Smooth muscle cell (in vitro differentiated cells): ENCODE measurements at regions not wholly inside any gene's neighbourhood (a gene's known extent, or its start where the extent isn't known, plus 50 kb on each side); places are given as distances from the start of the nearest gene placed in this dataset.

ENCODE experiments used
- DNase-seq: peaks from one replicate; lab custom pipeline; 2025; ENCODE audit not compliant: unreplicated experiment; lab: John Stamatoyannopoulos, UW
- H2AFZ ChIP-seq: fragments of 200-600 bp; sonication (generic); 2 replicates; pipeline ENCODE4 v1.6.0; 2016; ENCODE audit warnings: antibody characterized with exemption, low read depth, mild to moderate bottlenecking
- H3F3A ChIP-seq: fragments of 200-600 bp; sonication (generic); 2 replicates; pipeline ENCODE4 v1.6.0; 2017; ENCODE audit warnings: antibody characterized with exemption, low read depth
- H3K27ac ChIP-seq: fragments of 200-600 bp; sonication (generic); 2 replicates; pipeline ENCODE4 v1.5.1; 2016; ENCODE audit warnings: low read depth, mild to moderate bottlenecking
- H3K27me3 ChIP-seq: fragments of 200-600 bp; sonication (generic); 2 replicates; pipeline ENCODE4 v1.6.1; 2016; ENCODE audit warnings: low read depth, mild to moderate bottlenecking
- H3K36me3 ChIP-seq: fragments of 200-600 bp; sonication (generic); 2 replicates; pipeline ENCODE4 v1.5.1; 2016; ENCODE audit warnings: low read depth
- H3K4me1 ChIP-seq: fragments of 200-600 bp; sonication (generic); 2 replicates; pipeline ENCODE4 v1.5.1; 2016; ENCODE audit warnings: low read depth
- H3K4me2 ChIP-seq: fragments of 200-600 bp; sonication (generic); 2 replicates; pipeline ENCODE4 v1.6.0; 2016; ENCODE audit warnings: mild to moderate bottlenecking
- H3K4me3 ChIP-seq: fragments of 200-600 bp; sonication (generic); 2 replicates; pipeline ENCODE4 v1.5.1; 2016; ENCODE audit warnings: mild to moderate bottlenecking
- H3K79me2 ChIP-seq: fragments of 200-600 bp; sonication (generic); 2 replicates; pipeline ENCODE4 v1.6.0; 2016; ENCODE audit warnings: low read depth, mild to moderate bottlenecking
- H3K9ac ChIP-seq: fragments of 200-600 bp; sonication (generic); 2 replicates; pipeline ENCODE4 v1.6.0; 2016; ENCODE audit warnings: low read depth
- H3K9me3 ChIP-seq: fragments of 200-600 bp; sonication (generic); replicated peaks from 2 replicates; pipeline ENCODE4 v1.5.1; 2016; ENCODE audit warnings: low read depth
- H4K20me1 ChIP-seq: fragments of 200-600 bp; sonication (generic); 2 replicates; pipeline ENCODE4 v1.6.0; 2016; ENCODE audit warnings: low read depth
- WGBS: methylation state at CpG from one replicate; pipeline ENCODE4 v1.1.7; 2016; ENCODE audit warnings: low lambda C conversion rate; 5-methylcytosine and 5-hydroxymethylcytosine counted together
- TF ChIP-seq, protein P1 (sequence below): fragments of 200-600 bp; sonication (generic); IDR thresholded peaks from 2 replicates; pipeline ENCODE4 v1.5.1; 2017; ENCODE audit warnings: borderline replicate concordance, mild to moderate bottlenecking, antibody characterized with exemption; ENCODE audit not compliant: insufficient read depth, poor library complexity, severe bottlenecking

DNA sequence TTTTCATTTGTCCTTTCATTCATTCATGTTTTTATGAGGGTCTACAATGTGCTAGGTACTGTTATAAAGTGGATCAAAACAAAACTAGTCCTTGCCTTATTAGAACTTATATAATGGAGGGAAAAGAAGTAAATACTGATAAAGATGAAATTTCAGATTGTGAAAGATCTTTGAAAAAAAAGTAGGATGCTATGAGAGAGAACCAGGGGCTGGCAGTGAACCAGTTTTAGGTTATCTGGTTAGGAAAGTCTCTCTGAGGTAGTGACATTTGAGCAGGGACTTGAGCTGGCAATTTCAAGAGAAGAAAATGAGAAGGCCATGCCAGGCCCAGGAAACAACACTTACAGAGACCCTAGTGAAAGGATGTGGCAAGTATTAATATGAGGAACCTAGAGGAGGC lies 57.3 kb upstream of the E2F7 start:
- Histone ChIP-seq H4K20me1 (no peaks in the 10 kb centered on the region), H3K36me3 (no peaks in the 10 kb centered on the region), H3K4me3 (no peak overlapping the region), H3K27ac (peak overlapping the region; percentile 98), H3K27me3 (no peaks in the 10 kb centered on the region), H3K9me3 (no peaks in the 10 kb centered on the region), H3K4me2 (peak overlapping the region; percentile 64), H2AFZ (peak overlapping the region; percentile 42), H3K79me2 (no peaks in the 10 kb centered on the region), H3F3A (peaks cover 19% of the 10 kb centered on the region), H3K9ac (peak overlapping the region; percentile 87), H3K4me1 (peaks cover 12% of the 10 kb centered on the region)
- DNase-seq = no peak
- TF ChIP-seq, protein P1, sequence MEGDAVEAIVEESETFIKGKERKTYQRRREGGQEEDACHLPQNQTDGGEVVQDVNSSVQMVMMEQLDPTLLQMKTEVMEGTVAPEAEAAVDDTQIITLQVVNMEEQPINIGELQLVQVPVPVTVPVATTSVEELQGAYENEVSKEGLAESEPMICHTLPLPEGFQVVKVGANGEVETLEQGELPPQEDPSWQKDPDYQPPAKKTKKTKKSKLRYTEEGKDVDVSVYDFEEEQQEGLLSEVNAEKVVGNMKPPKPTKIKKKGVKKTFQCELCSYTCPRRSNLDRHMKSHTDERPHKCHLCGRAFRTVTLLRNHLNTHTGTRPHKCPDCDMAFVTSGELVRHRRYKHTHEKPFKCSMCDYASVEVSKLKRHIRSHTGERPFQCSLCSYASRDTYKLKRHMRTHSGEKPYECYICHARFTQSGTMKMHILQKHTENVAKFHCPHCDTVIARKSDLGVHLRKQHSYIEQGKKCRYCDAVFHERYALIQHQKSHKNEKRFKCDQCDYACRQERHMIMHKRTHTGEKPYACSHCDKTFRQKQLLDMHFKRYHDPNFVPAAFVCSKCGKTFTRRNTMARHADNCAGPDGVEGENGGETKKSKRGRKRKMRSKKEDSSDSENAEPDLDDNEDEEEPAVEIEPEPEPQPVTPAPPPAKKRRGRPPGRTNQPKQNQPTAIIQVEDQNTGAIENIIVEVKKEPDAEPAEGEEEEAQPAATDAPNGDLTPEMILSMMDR = no peak

DNA sequence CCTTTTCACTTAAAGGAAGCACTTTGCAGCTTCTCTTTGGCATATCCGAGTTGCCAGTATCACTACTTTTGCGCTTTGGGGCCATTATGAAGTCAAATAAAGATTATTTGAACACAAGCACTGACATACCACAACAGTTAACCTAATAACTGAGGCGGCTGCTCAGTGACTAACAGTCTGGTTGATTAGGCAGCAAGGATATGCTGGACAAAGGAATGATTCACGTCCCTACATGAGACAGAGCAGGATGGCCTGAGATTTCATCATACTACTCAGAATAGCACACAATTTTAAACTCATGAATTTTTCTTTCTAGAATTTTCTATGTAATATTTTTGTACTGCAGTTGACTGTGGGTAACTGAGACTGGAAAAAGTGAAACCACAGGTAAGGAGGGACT lies 56.9 kb upstream of the E2F7 start:
- H4K20me1 ChIP-seq = no peaks in the 10 kb centered on the region
- no peaks in the 10 kb centered on the region for H3K36me3 ChIP-seq
- no peak overlapping the region for H2AFZ ChIP-seq
- peak overlapping the region; percentile 70 for H3K4me2 ChIP-seq
- H3K79me2 ChIP-seq = no peaks in the 10 kb centered on the region
- peaks cover 19% of the 10 kb centered on the region for H3F3A ChIP-seq
- H3K4me3 ChIP-seq = no peak overlapping the region
- WGBS = 2% methylated on average over 4 of the region's 4 CpGs
- peak overlapping the region; percentile 87 for H3K9ac ChIP-seq
- DNase-seq = no peak
- no peaks in the 10 kb centered on the region for H3K27me3 ChIP-seq
- TF ChIP-seq, protein P1 = no peak
- H3K9me3 ChIP-seq = no peaks in the 10 kb centered on the region
- peak overlapping the region; percentile 98 for H3K27ac ChIP-seq
- H3K4me1 ChIP-seq = peaks cover 12% of the 10 kb centered on the region

DNA sequence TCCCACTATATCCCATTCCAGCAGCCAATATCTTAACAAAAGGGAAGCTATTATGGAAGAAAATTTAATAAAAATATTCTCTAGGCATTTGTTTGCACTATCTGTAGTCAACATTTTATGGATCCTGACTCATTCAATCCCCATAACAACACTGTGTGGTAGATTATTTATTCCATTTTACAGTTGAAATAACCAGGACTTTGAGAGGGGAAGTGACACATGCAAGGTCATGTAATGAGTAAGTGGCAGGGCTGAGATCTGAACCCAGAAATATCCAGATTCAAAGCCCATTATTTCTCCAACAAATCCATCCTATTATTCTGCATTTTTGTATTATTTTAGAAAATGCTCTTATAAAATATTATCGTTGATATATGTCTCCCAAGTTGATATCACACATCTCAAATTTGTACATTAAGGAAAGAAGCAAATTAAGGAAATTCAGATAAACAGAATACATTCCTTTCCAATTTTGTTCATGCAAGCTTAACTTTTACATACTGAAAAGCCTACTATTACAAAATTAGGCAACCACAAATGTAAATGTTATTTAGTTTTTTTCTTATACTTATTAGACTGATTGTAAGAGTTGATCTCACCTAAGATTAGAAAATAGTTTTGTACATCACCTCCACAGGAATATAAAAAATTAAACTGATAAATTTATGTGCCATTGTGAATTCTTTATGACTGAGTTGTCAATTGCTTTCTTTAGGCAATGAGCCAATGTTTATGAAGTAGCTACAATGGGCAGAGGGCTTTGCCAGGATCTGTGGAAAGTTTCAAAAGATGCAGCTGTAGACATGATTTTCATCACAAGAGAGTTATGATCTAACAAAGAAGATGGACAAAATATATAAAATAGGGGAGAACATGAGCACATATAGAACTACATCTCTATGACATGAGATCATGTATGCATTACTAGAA lies 55.1 kb upstream of the E2F7 start:
- H3K9ac ChIP-seq = peak overlapping the region; percentile 75

More for the DNA sequence above, 55.1 kb upstream of the E2F7 start:
- H3F3A ChIP-seq = peaks cover 19% of the 10 kb centered on the region
- no peak overlapping the region for H3K4me3 ChIP-seq
- TF ChIP-seq, protein P1 = no peak
- no peaks in the 10 kb centered on the region for H3K36me3 ChIP-seq
- no peak for DNase-seq
- no peaks in the 10 kb centered on the region for H3K27me3 ChIP-seq
- peak overlapping the region; percentile 98 for H3K27ac ChIP-seq
- no peaks in the 10 kb centered on the region for H4K20me1 ChIP-seq
- 89% methylated on average over 1 of the region's 1 CpG for WGBS
- no peaks in the 10 kb centered on the region for H3K9me3 ChIP-seq
- no peak overlapping the region for H2AFZ ChIP-seq
- H3K4me2 ChIP-seq = peak overlapping the region; percentile 70
- H3K4me1 ChIP-seq = peaks cover 12% of the 10 kb centered on the region
- H3K79me2 ChIP-seq = no peaks in the 10 kb centered on the region
